Caco-2 (cell line): ENCODE measurements at regions not wholly inside any gene's neighbourhood (a gene's known extent, or its start where the extent isn't known, plus 50 kb on each side); places are given as distances from the start of the nearest gene placed in this dataset.

Experiments
- BruUV-seq: library from RNA; stranded (reverse); fragments of 400-500 nt; replicated peaks from 2 replicates; lab custom pipeline; 2021; lab: Mats Ljungman, UMichigan
- CTCF ChIA-PET: fragments of 300-600 bp; sonication (Branson Sonifier 250); formaldehyde crosslinking; loops from one replicate; lab custom pipeline; 2022; ENCODE audit warnings: antibody characterized with exemption; lab: Charles Lee
- POLR2A ChIA-PET: fragments of 300-600 bp; sonication (Branson Sonifier 250); formaldehyde crosslinking; loops from one replicate; lab custom pipeline; 2022; ENCODE audit warnings: antibody characterized with exemption; lab: Charles Lee
- DNase-seq, 2 experiments: peaks; one replicate each; pipeline versions ENCODE4 v3.0.0 to v3.0.0-alpha.2; 2020 to 2022
- H3K27me3 ChIP-seq: replicated peaks from 2 replicates; pipeline ENCODE4 v1.6.0; 2011; ENCODE audit warnings: low read length; ENCODE audit not compliant: control insufficient read depth, insufficient read depth
- H3K36me3 ChIP-seq: 2 replicates; pipeline ENCODE4 v1.5.1; 2011; ENCODE audit warnings: low read length; ENCODE audit not compliant: control insufficient read depth, insufficient read depth
- H3K4me1 ChIP-seq: fragments of 250-450 bp; sonication (Bioruptor Pico); 2 replicates; pipeline ENCODE4 v1.5.1; 2020; ENCODE audit warnings: mild to moderate bottlenecking
- H3K4me3 ChIP-seq: 2 replicates; pipeline ENCODE4 v1.5.1; 2011; ENCODE audit warnings: low read depth, mild to moderate bottlenecking, control low read depth, low read length
- H3K9me3 ChIP-seq: fragments of 250-450 bp; sonication (Bioruptor Pico); 2 replicates; pipeline ENCODE4 v1.5.1; 2020; ENCODE audit warnings: mild to moderate bottlenecking, moderate library complexity
- H3K27ac Mint-ChIP-seq: one replicate; pipeline ENCODE4 v1.8.0; 2022; ENCODE audit warnings: mixed read lengths; ENCODE audit not compliant: unreplicated experiment
- H3K27me3 Mint-ChIP-seq: one replicate; pipeline ENCODE4 v1.8.0; 2022; ENCODE audit warnings: mixed read lengths; ENCODE audit not compliant: insufficient read depth, unreplicated experiment
- H3K36me3 Mint-ChIP-seq: one replicate; pipeline ENCODE4 v1.8.0; 2022; ENCODE audit warnings: mild to moderate bottlenecking, mixed read lengths; ENCODE audit not compliant: insufficient read depth, unreplicated experiment
- H3K4me1 Mint-ChIP-seq: one replicate; pipeline ENCODE4 v1.8.0; 2022; ENCODE audit warnings: low read depth, mixed read lengths; ENCODE audit not compliant: unreplicated experiment
- H3K4me3 Mint-ChIP-seq: one replicate; pipeline ENCODE4 v1.8.0; 2022; ENCODE audit warnings: mild to moderate bottlenecking, moderate library complexity, mixed read lengths; ENCODE audit not compliant: unreplicated experiment
- H3K9me3 Mint-ChIP-seq: one replicate; pipeline ENCODE4 v1.8.0; 2022; ENCODE audit warnings: mixed read lengths; ENCODE audit not compliant: unreplicated experiment
- intact Hi-C: fragments of 100-400 bp; cut with micrococcal nuclease; formaldehyde crosslinking; loops from one replicate; pipeline ENCODE4 v1.10.0; 2022; ENCODE audit not compliant: unreplicated experiment
- TF ChIP-seq, protein P1 (sequence below), 2 experiments: fragments of 200-600 bp in 1 of 2; IDR thresholded peaks; 1 replicate in 1 of 2; 2 replicates in 1 of 2; pipeline versions ENCODE4 v1.5.1 to v1.8.0; 2011 to 2022; ENCODE audit warnings: antibody characterized with exemption in 1 of 2, control low read depth in 1 of 2, inconsistent platforms in 1 of 2, low read depth in 1 of 2, low read length in 1 of 2, mild to moderate bottlenecking in 1 of 2, moderate library complexity in 1 of 2; ENCODE audit not compliant: insufficient read depth in 1 of 2, severe bottlenecking in 1 of 2, unreplicated experiment in 1 of 2

DNA sequence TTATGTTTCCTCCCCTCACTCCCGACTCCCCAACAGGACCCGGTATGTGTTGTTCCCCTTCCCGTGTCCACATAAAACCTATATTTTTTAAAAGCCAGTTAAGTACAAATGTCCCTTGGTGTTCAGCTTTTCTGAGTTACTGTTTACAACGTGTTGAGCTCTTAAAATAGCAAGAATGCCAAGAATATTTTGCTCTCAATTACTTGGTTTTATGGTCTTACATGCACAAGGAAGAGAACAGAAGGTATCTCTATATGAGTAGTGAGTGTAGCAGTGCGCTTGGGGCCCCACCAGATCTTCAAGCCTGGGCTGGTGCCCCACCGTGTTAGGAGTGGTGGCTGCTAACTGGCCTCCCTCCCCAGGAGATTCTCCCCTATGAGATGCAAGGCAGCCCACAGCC is 75.3 kb downstream of the RIN2 start:
- Histone ChIP-seq H3K4me1 (peaks cover 18% of the 10 kb centered on the region; the same call in 1 of the 2 replicates), H3K9me3 (no peaks in the 10 kb centered on the region; the same call in 1 of the 2 replicates), H3K4me3 (no peak overlapping the region), H3K27me3 (no peaks in the 10 kb centered on the region), H3K36me3 (no peaks in the 10 kb centered on the region)
- no TSS peak for BruUV-seq
- Mint-ChIP-seq H3K4me1 (peaks cover 14% of the 10 kb centered on the region), H3K4me3 (no peak overlapping the region), H3K9me3 (no peaks in the 10 kb centered on the region), H3K36me3 (no peaks in the 10 kb centered on the region), H3K27me3 (no peaks in the 10 kb centered on the region), H3K27ac (peak overlapping the region; percentile 20)
- CTCF ChIA-PET = interaction anchor here (0.6 kb wide), 1 partner anchor 1935 kb away, joined by 3 read pairs; no protein-coding TSS in a partner anchor
- TF ChIP-seq, protein P1, sequence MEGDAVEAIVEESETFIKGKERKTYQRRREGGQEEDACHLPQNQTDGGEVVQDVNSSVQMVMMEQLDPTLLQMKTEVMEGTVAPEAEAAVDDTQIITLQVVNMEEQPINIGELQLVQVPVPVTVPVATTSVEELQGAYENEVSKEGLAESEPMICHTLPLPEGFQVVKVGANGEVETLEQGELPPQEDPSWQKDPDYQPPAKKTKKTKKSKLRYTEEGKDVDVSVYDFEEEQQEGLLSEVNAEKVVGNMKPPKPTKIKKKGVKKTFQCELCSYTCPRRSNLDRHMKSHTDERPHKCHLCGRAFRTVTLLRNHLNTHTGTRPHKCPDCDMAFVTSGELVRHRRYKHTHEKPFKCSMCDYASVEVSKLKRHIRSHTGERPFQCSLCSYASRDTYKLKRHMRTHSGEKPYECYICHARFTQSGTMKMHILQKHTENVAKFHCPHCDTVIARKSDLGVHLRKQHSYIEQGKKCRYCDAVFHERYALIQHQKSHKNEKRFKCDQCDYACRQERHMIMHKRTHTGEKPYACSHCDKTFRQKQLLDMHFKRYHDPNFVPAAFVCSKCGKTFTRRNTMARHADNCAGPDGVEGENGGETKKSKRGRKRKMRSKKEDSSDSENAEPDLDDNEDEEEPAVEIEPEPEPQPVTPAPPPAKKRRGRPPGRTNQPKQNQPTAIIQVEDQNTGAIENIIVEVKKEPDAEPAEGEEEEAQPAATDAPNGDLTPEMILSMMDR (IDR thresholded peaks at IDR 0.05; ENCODE audit: insufficient read depth in 1 of 2, low read depth in 1 of 2, low read length in 1 of 2, severe bottlenecking in 1 of 2, unreplicated experiment in 1 of 2) = no peak
- intact Hi-C loops = no loop called here
- POLR2A ChIA-PET = no interaction called here
- DNase-seq = no peak

DNA sequence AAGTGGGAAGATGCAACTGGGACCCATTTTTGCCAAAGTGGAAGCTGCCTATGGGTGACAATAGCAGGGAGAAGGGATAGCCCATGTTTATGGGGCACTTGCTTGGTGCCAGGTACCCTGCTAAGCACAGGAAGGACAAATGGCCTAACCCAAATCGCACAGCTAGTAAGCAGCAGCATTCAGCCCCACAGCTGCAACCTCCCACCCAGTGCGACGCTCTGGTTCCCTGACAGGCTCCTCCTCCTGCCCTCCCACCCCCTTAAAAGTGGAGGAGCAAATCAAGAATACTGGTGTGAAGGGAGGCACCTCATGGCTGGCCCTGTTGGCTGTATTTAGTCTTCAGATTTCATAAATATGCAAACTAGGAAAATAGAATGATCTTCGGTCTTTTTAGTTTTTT is 76.2 kb downstream of the RIN2 start:
- POLR2A ChIA-PET = no interaction called here
- no peak overlapping the region for H3K4me3 Mint-ChIP-seq
- TF ChIP-seq, protein P1 (IDR thresholded peaks at IDR 0.05; ENCODE audit: insufficient read depth in 1 of 2, low read depth in 1 of 2, low read length in 1 of 2, severe bottlenecking in 1 of 2, unreplicated experiment in 1 of 2) = no peak

DNA sequence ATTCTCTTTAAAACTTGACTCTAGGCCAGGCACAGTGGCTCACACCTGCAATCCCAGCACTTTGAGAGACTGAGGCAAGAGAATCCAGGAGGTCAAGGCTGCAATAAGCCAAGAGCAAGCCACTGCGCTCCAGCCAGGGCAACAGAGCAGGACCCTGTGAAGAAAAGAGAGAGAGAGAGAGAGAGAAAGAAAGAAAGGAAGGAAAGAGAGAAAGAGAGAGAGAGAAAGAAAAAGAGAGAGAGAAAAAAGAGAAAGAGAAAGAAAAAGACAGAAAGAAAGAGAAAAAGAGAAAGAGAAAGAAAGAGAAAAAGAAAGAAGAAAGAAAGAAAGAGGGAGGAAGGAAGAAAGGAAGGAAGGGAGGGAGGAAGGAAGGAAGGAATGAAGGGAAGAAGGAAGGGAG is 76.7 kb downstream of the RIN2 start:
- no peak overlapping the region for H3K27ac Mint-ChIP-seq
- POLR2A ChIA-PET = no interaction called here
- Histone ChIP-seq H3K36me3 (no peaks in the 10 kb centered on the region), H3K9me3 (no peaks in the 10 kb centered on the region; the same call in 1 of the 2 replicates), H3K4me1 (peaks cover 18% of the 10 kb centered on the region; the same call in 1 of the 2 replicates), H3K4me3 (no peak overlapping the region), H3K27me3 (no peaks in the 10 kb centered on the region)
- BruUV-seq = no TSS peak
- TF ChIP-seq, protein P1 (IDR thresholded peaks at IDR 0.05; ENCODE audit: insufficient read depth in 1 of 2, low read depth in 1 of 2, low read length in 1 of 2, severe bottlenecking in 1 of 2, unreplicated experiment in 1 of 2) = no peak
- DNase-seq = no peak
- CTCF ChIA-PET = no interaction called here
- H3K9me3 Mint-ChIP-seq = no peaks in the 10 kb centered on the region
- intact Hi-C loops = no loop called here
- H3K27me3 Mint-ChIP-seq = no peaks in the 10 kb centered on the region
- H3K4me3 Mint-ChIP-seq = no peak overlapping the region
- no peaks in the 10 kb centered on the region for H3K36me3 Mint-ChIP-seq
- H3K4me1 Mint-ChIP-seq = peaks cover 13% of the 10 kb centered on the region

More for the DNA sequence above, 76.2 kb downstream of the RIN2 start:
- DNase-seq = no peak
- BruUV-seq = no TSS peak
- Mint-ChIP-seq H3K27me3 (no peaks in the 10 kb centered on the region), H3K4me1 (peaks cover 13% of the 10 kb centered on the region), H3K36me3 (no peaks in the 10 kb centered on the region), H3K27ac (no peak overlapping the region), H3K9me3 (no peaks in the 10 kb centered on the region)
- H3K9me3 ChIP-seq = no peaks in the 10 kb centered on the region; the same call in 1 of the 2 replicates
- no peak overlapping the region for H3K4me3 ChIP-seq
- CTCF ChIA-PET = no interaction called here
- peaks cover 18% of the 10 kb centered on the region; the same call in 1 of the 2 replicates for H3K4me1 ChIP-seq
- no peaks in the 10 kb centered on the region for H3K27me3 ChIP-seq
- no peaks in the 10 kb centered on the region for H3K36me3 ChIP-seq
- intact Hi-C loops = no loop called here
